CD4-positive, alpha-beta memory T cell (primary cell): ENCODE measurements at regions not wholly inside any gene's neighbourhood (a gene's known extent, or its start where the extent isn't known, plus 50 kb on each side); places are given as distances from the start of the nearest gene placed in this dataset.
"Not testable (repeated sequence)": the region's sequence is repeated elsewhere in the genome, so short reads cannot be mapped to it uniquely, and the experiment has no call there.

Experiments
- CTCF ChIA-PET: fragments of 350-600 bp; sonication (Branson Sonifier 250); formaldehyde crosslinking; loops from one replicate; lab custom pipeline; 2021; ENCODE audit warnings: inconsistent platforms; ENCODE audit not compliant: partially characterized antibody; lab: Charles Lee
- POLR2A ChIA-PET: fragments of 350-600 bp; sonication (Branson Sonifier 250); formaldehyde crosslinking; loops from one replicate; lab custom pipeline; 2021; ENCODE audit not compliant: partially characterized antibody; lab: Charles Lee
- DNase-seq, 5 donors: peaks; one replicate each; pipeline versions ENCODE4 v3.0.0 to v3.0.0-alpha.2; 2020 to 2022; ENCODE audit warnings: mixed read lengths in 1 of 5
- H3K27ac ChIP-seq: one replicate; pipeline ENCODE4 v1.7.0; 2013; ENCODE audit warnings: low read depth, low read length
- H3K27me3 ChIP-seq: 2 replicates; pipeline ENCODE4 v1.7.0; 2013; ENCODE audit warnings: mild to moderate bottlenecking, low read length, moderate library complexity; ENCODE audit not compliant: insufficient read depth
- H3K36me3 ChIP-seq: 2 replicates; pipeline ENCODE4 v1.7.0; 2013; ENCODE audit warnings: mild to moderate bottlenecking, low read length, moderate library complexity; ENCODE audit not compliant: insufficient read depth
- H3K4me1 ChIP-seq: 2 replicates; pipeline ENCODE4 v1.7.0; 2013; ENCODE audit warnings: mild to moderate bottlenecking, low read length, moderate library complexity; ENCODE audit not compliant: insufficient read depth
- H3K4me3 ChIP-seq, 2 donors: one replicate each; pipeline ENCODE4 v1.7.0; 2013; ENCODE audit warnings: low read length in 2 of 2, mild to moderate bottlenecking in 1 of 2
- H3K9me3 ChIP-seq, 2 donors: one replicate each; pipeline ENCODE4 v1.7.0; 2013; ENCODE audit warnings: low read length in 2 of 2, control low read depth in 1 of 2; ENCODE audit not compliant: control insufficient read depth in 1 of 2
- H3K27ac Mint-ChIP-seq, 7 donors: one replicate each; pipeline ENCODE4 v1.8.0; 2020 to 2021; ENCODE audit warnings: mixed read lengths in 7 of 7, mild to moderate bottlenecking in 6 of 7, inconsistent platforms in 3 of 7, moderate library complexity in 3 of 7
- H3K27me3 Mint-ChIP-seq, 2 donors: one replicate each; pipeline ENCODE4 v1.8.0; 2020 to 2021; ENCODE audit warnings: mixed read lengths in 2 of 2
- H3K36me3 Mint-ChIP-seq, 2 donors: one replicate each; pipeline ENCODE4 v1.8.0; 2020 to 2021; ENCODE audit warnings: mixed read lengths in 2 of 2, inconsistent platforms in 1 of 2, mild to moderate bottlenecking in 1 of 2
- H3K4me1 Mint-ChIP-seq, 4 donors: one replicate each; pipeline ENCODE4 v1.8.0; 2020 to 2021; ENCODE audit warnings: mixed read lengths in 4 of 4, mild to moderate bottlenecking in 1 of 4
- H3K4me3 Mint-ChIP-seq, 8 donors: one replicate each; pipeline ENCODE4 v1.8.0; 2020 to 2021; ENCODE audit warnings: mixed read lengths in 8 of 8, mild to moderate bottlenecking in 7 of 8, moderate library complexity in 6 of 8, inconsistent platforms in 3 of 8
- H3K9me3 Mint-ChIP-seq, 8 donors: one replicate each; pipeline ENCODE4 v1.8.0; 2020 to 2021; ENCODE audit warnings: mixed read lengths in 8 of 8, mild to moderate bottlenecking in 5 of 8, inconsistent platforms in 3 of 8, moderate library complexity in 1 of 8
- intact Hi-C: fragments of 100-400 bp; cut with micrococcal nuclease; formaldehyde crosslinking; loops from one replicate; pipeline ENCODE4 v1.15.1; 2023

DNA sequence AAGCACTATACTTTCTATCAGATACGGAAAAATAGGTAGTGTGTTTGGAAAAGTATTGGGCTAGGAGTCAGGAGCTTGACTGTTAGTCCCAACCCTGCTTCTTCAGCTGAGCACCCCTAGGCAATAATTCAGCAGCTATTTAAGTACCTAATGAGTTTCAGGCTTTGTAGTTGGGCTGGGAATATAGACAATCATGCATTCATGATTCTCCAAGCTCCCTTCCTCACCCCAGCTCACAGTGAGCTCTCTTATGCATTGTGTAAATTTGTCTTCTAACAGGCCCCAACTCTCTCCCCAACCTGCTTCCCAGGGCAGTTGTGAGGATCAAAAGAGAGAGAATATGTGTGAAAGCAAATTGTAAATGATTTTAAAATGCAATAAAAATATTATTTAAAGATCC is 201.2 kb downstream of the MSX2 start:
- Mint-ChIP-seq H3K4me3 (no peak overlapping the region), H3K9me3 (peaks cover 0 to 2% (median 0%) of the 10 kb centered on the region in 8 donors), H3K27me3 (peaks cover 4% of the 10 kb centered on the region in 2 donors), H3K27ac (no peak overlapping the region), H3K4me1 (peaks cover 0 to 5% (median 2%) of the 10 kb centered on the region in 4 donors), H3K36me3 (no peaks in the 10 kb centered on the region)
- H3K27ac ChIP-seq, result no peak overlapping the region
- ChIA-PET POLR2A (no interaction called here), CTCF (interaction anchor here (1.3 kb wide), 1 partner anchor 9 kb away, joined by 6 read pairs; no protein-coding TSS in a partner anchor)
- H3K4me1 ChIP-seq, result no peaks in the 10 kb centered on the region
- DNase-seq, result no peak
- H3K36me3 ChIP-seq, result no peaks in the 10 kb centered on the region
- H3K9me3 ChIP-seq, result no peaks in the 10 kb centered on the region
- H3K27me3 ChIP-seq, result no peaks in the 10 kb centered on the region
- intact Hi-C loops, result no loop called here
- H3K4me3 ChIP-seq, result no peak overlapping the region

DNA sequence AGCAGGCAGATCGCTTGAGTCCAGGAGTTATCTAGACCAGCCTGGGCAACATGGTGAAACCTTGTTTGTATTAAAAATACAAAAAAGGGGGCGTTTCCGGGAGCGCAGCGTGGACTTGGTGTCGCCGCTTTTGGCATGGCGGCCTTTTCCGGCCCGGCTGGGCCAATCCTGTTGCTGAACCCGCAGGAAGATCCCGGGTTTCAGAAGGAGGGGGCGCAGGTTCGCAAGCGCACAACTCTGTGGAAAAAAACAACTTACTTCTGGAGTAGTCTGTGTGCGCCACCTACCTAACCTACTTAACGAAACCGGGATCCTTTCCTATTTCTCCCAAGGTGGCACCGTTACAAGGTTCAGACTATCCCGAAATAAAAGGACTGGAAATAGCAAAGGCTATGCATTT is 198.6 kb downstream of the MSX2 start:
- DNase-seq, result no peak
- Mint-ChIP-seq H3K27me3 (peaks cover 2 to 8% of the 10 kb centered on the region in 2 donors), H3K36me3 (no peaks in the 10 kb centered on the region), H3K4me3 (no peak overlapping the region), H3K4me1 (peaks cover 0 to 5% (median 2%) of the 10 kb centered on the region in 4 donors), H3K27ac (no peak overlapping the region), H3K9me3 (peaks cover 0 to 2% (median 0%) of the 10 kb centered on the region in 8 donors)
- Histone ChIP-seq H3K4me1 (no peaks in the 10 kb centered on the region), H3K27ac (no peak overlapping the region), H3K27me3 (no peaks in the 10 kb centered on the region), H3K9me3 (no peaks in the 10 kb centered on the region), H3K36me3 (no peaks in the 10 kb centered on the region), H3K4me3 (no peak overlapping the region)
- ChIA-PET CTCF (no interaction called here), POLR2A (no interaction called here)
- intact Hi-C loops, result no loop called here

DNA sequence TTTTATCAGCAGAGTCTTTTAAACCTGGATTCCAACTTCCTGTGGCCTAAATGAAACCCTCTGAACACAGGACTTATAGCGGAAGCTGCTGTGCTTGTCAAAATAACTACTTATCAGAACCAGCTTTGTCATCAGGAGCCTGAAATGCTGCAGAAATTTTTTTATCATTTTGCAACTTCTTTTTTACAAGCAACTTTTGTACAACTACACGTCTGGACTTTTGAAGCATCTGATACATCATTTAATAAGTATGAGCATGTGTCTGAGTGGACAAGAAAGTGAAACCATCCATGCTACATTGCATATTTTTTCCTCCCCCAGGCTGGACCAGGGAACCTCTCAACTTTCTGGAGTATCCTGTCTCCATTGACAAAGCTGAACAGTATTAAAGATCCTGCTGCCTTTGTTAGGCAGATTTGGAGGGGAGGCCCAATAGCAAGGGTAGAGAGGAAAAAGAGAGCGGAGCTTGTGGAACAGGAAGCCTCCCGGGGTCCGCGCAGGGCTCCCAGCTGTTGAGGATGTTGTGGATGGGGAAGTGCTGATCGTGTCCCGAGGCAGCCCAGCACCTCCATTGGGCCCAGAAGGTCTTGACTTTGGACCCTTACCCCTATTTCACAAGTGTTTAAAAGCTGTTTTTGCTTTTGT is 196.6 kb downstream of the MSX2 start:
- no peaks in the 10 kb centered on the region for H3K36me3 ChIP-seq
- no peak overlapping the region for H3K27ac ChIP-seq
- Mint-ChIP-seq H3K27me3 (peaks cover 2 to 8% of the 10 kb centered on the region in 2 donors), H3K36me3 (no peaks in the 10 kb centered on the region), H3K27ac (peak overlapping the region in 1 of 7 donors; percentile 55), H3K4me1 (peaks cover 0 to 5% (median 2%) of the 10 kb centered on the region in 4 donors), H3K4me3 (peak overlapping the region in 3 of 8 donors; percentile 32 to 54 (median 46)), H3K9me3 (peaks cover 0 to 2% (median 0%) of the 10 kb centered on the region in 8 donors)
- no peaks in the 10 kb centered on the region for H3K27me3 ChIP-seq
- no peak overlapping the region for H3K4me3 ChIP-seq
- intact Hi-C loops, result no loop called here
- ChIA-PET CTCF (interaction anchor here (0.6 to 1.2 kb wide), 2 partner anchors 15 to 72 kb away, joined by 3 read pairs; no protein-coding TSS in a partner anchor), POLR2A (no interaction called here)
- no peak for DNase-seq
- no peaks in the 10 kb centered on the region for H3K4me1 ChIP-seq
- H3K9me3 ChIP-seq, result no peaks in the 10 kb centered on the region

DNA sequence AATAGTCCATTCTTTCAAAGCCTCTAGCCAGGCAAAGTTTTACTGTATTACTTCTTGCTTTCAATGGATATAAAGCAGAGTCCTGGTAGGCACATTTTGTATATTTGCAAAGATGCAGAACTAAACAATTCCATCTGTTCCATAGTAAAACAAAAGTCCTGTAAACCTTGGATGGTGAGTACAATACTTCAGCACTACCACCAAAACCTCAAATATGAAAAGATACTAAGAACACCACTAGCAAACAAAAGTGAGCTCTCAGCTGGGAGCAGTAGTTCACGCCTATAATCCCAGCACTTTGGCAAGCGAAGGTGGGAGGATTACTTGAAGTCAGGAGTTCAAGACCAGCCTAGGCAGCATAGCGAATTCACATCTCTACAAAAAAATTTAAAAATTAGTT is 195.0 kb downstream of the MSX2 start:
- H3K4me3 ChIP-seq, result no peak overlapping the region
- peaks cover 0 to 2% (median 0%) of the 10 kb centered on the region in 8 donors for H3K9me3 Mint-ChIP-seq
- intact Hi-C loops, result no loop called here
- peaks cover 6 to 13% of the 10 kb centered on the region in 2 donors for H3K27me3 Mint-ChIP-seq
- peak overlapping the region in 1 of 7 donors; percentile 14 for H3K27ac Mint-ChIP-seq
- no peaks in the 10 kb centered on the region for H3K27me3 ChIP-seq
- no peaks in the 10 kb centered on the region for H3K36me3 ChIP-seq
- ChIA-PET POLR2A (no interaction called here), CTCF (interaction anchor here (1.3 kb wide), 1 partner anchor 17 kb away, joined by 3 read pairs; no protein-coding TSS in a partner anchor)
- no peak overlapping the region for H3K4me3 Mint-ChIP-seq
- H3K4me1 Mint-ChIP-seq, result peaks cover 0 to 5% (median 2%) of the 10 kb centered on the region in 4 donors
- DNase-seq, result no peak
- no peaks in the 10 kb centered on the region for H3K4me1 ChIP-seq
- H3K9me3 ChIP-seq, result no peaks in the 10 kb centered on the region
- no peak overlapping the region for H3K27ac ChIP-seq
- H3K36me3 Mint-ChIP-seq, result no peaks in the 10 kb centered on the region

DNA sequence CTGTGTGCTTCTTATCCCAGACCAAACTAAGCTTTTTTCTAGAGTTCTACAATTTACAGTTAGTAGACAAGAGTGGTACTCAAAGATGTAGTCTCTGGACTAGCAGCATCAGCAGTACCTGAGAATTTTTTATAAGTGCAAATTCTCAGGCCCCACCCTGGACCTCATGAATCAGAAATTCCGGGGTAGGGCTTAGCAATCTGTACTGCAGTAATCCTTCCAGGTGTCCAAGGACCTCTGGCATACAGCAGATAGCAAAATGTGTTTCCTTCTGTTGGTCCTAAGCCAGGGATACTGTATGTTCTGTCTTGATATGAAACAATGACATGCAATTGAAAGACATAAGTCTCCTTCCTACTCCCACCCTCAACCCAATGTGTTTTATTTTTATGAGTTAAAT is 194.3 kb downstream of the MSX2 start:
- Mint-ChIP-seq H3K4me3 (no peak overlapping the region), H3K27ac (no peak overlapping the region), H3K36me3 (no peaks in the 10 kb centered on the region), H3K9me3 (peaks cover 0 to 2% (median 0%) of the 10 kb centered on the region in 8 donors), H3K27me3 (peaks cover 8 to 18% of the 10 kb centered on the region in 2 donors), H3K4me1 (peaks cover 0 to 5% (median 2%) of the 10 kb centered on the region in 4 donors)
- ChIA-PET CTCF (no interaction called here), POLR2A (no interaction called here)
- Histone ChIP-seq H3K9me3 (no peaks in the 10 kb centered on the region), H3K27ac (no peak overlapping the region), H3K4me3 (no peak overlapping the region), H3K4me1 (no peaks in the 10 kb centered on the region), H3K36me3 (no peaks in the 10 kb centered on the region), H3K27me3 (no peaks in the 10 kb centered on the region)
- intact Hi-C loops, result no loop called here
- DNase-seq, result no peak

DNA sequence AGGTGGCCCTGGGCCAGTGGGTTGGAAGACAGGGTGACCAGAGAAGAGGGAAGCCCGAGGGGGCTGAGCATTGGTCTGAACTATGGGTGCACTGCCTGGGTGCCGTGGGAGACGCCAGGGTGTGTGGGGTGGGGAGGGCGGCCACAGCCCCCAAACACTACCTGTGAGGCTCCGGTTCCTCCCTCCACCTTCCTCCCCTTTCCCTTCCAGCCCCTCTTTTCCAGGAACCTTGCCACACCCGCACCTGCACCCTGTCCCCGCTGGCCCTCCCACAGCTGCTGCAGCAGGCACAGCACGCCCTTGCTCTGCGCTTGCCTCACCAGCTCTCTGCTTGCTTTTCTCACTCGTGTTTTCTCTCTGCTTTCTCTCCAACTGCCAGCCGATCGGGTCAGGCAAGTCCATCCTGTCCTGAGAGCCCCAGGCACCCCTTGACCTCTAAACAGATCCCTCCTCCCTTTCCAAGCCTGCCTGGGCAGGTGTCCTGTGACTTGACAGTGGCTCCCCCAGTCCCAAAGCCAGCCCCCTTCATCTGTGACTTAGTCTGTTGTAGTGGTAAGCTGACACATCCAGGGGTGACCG is 193.7 kb downstream of the MSX2 start:
- Histone ChIP-seq H3K36me3 (no peaks in the 10 kb centered on the region), H3K4me3 (no peak overlapping the region), H3K9me3 (no peaks in the 10 kb centered on the region), H3K27me3 (no peaks in the 10 kb centered on the region), H3K4me1 (no peaks in the 10 kb centered on the region), H3K27ac (no peak overlapping the region)
- Mint-ChIP-seq H3K27me3 (peaks cover 8 to 18% of the 10 kb centered on the region in 2 donors), H3K4me1 (peaks cover 0 to 5% (median 2%) of the 10 kb centered on the region in 4 donors), H3K9me3 (peaks cover 0 to 2% (median 0%) of the 10 kb centered on the region in 8 donors), H3K36me3 (no peaks in the 10 kb centered on the region), H3K4me3 (no peak overlapping the region), H3K27ac (no peak overlapping the region)
- POLR2A ChIA-PET, result no interaction called here
- CTCF ChIA-PET, result no interaction called here
- DNase-seq, result no peak
- intact Hi-C loops, result no loop called here

DNA sequence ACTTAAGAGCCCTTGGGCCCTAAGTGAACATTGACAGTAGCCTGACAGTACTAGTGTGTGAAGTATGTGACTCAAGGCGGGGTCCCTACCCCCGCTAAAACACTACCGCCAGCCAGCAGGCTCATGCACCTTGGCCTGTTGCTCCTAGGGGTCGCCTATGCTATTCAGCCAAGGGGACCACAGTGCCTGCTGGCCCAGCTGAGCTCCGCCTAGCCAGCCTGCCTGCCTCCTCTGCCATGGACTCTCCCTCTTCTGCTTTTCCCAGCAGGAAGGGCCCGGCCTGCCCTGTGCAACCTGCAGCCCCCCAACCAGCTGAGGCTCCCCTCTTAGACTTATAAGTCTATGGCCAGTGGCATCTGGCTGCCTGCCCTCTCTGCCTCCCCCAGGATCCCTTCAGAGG is 193.1 kb downstream of the MSX2 start:
- H3K27me3 Mint-ChIP-seq, result peaks cover 8 to 18% of the 10 kb centered on the region in 2 donors
- POLR2A ChIA-PET, result not testable (repeated sequence)

More for the DNA sequence above, 193.1 kb downstream of the MSX2 start:
- H3K36me3 Mint-ChIP-seq, H3K4me1 ChIP-seq, H3K9me3 Mint-ChIP-seq, H3K27ac Mint-ChIP-seq, H3K27me3 ChIP-seq, DNase-seq, H3K4me1 Mint-ChIP-seq, H3K27ac ChIP-seq, H3K4me3 Mint-ChIP-seq, H3K36me3 ChIP-seq, H3K9me3 ChIP-seq, intact Hi-C loops, H3K4me3 ChIP-seq: not testable (repeated sequence)
- CTCF ChIA-PET, result interaction anchor here (0.5 to 2.0 kb wide), 2 partner anchors 19 to 737 kb away, joined by 3 to 5 read pairs; no protein-coding TSS in a partner anchor
